ENCODE measurements at regions not wholly inside any gene's neighbourhood (a gene's known extent, or its start where the extent isn't known, plus 50 kb on each side); places are given as distances from the start of the nearest gene placed in this dataset.

GRCh38 chr1:114032271-114033215 is 53.3 kb downstream of the OLFML3 start:
- TF ChIP-seq POLR2AphosphoS5 (IDR thresholded peaks at IDR 0.05; ENCODE audit: low read depth) (no peak), REST (IDR thresholded peaks at IDR 0.05; ENCODE audit: insufficient replicate concordance, low read depth) (no peak), SPI1 (IDR thresholded peaks at IDR 0.05; ENCODE audit: borderline replicate concordance, low read depth) (no peak), CTCF (IDR thresholded peaks at IDR 0.05; ENCODE audit: insufficient read depth, low read length) (no peak), GABPA (IDR thresholded peaks at IDR 0.05; ENCODE audit: low read depth) (no peak)
- no peak for DNase-seq (ENCODE audit: low read depth in 1 of 2, low spot score in 1 of 2)
- Histone ChIP-seq H3K27ac (replicated peaks) (no peak overlapping the region), H3K4me3 (replicated peaks; ENCODE audit: insufficient read depth, low read length) (no peak overlapping the region), H3K27me3 (ENCODE audit: insufficient read depth, poor library complexity, severe bottlenecking) (no peaks in the 10 kb centered on the region)

- no peak for TF ChIP-seq REST (IDR thresholded peaks at IDR 0.05; ENCODE audit: insufficient replicate concordance, low read depth)
- TF ChIP-seq CTCF (IDR thresholded peaks at IDR 0.05; ENCODE audit: insufficient read depth, low read length), result peak; percentile 38
- no peak for TF ChIP-seq GABPA (IDR thresholded peaks at IDR 0.05; ENCODE audit: low read depth)
- no peak for TF ChIP-seq SPI1 (IDR thresholded peaks at IDR 0.05; ENCODE audit: borderline replicate concordance, low read depth)
- no peak for TF ChIP-seq POLR2AphosphoS5 (IDR thresholded peaks at IDR 0.05; ENCODE audit: low read depth)
- no peak overlapping the region for H3K27ac ChIP-seq (replicated peaks)
- no peaks in the 10 kb centered on the region for H3K27me3 ChIP-seq (ENCODE audit: insufficient read depth, poor library complexity, severe bottlenecking)
- no peak overlapping the region for H3K4me3 ChIP-seq (replicated peaks; ENCODE audit: insufficient read depth, low read length)
- DNase-seq (ENCODE audit: low read depth in 1 of 2, low spot score in 1 of 2), result peak in 1 of 2 experiments; percentile 13
Observed at GRCh38 chr1:114033216-114033706, 54.0 kb downstream of the OLFML3 start.

- H3K4me3 ChIP-seq (replicated peaks; ENCODE audit: insufficient read depth, low read length), result no peak overlapping the region
Observed at GRCh38 chr1:114033961-114034360, 54.7 kb downstream of the OLFML3 start.

More at GRCh38 chr1:114033961-114034360, 54.7 kb downstream of the OLFML3 start:
- Histone ChIP-seq H3K27ac (replicated peaks) (no peak overlapping the region), H3K27me3 (ENCODE audit: insufficient read depth, poor library complexity, severe bottlenecking) (no peaks in the 10 kb centered on the region)
- TF ChIP-seq CTCF (IDR thresholded peaks at IDR 0.05; ENCODE audit: insufficient read depth, low read length) (no peak), GABPA (IDR thresholded peaks at IDR 0.05; ENCODE audit: low read depth) (no peak), REST (IDR thresholded peaks at IDR 0.05; ENCODE audit: insufficient replicate concordance, low read depth) (no peak), POLR2AphosphoS5 (IDR thresholded peaks at IDR 0.05; ENCODE audit: low read depth) (no peak), SPI1 (IDR thresholded peaks at IDR 0.05; ENCODE audit: borderline replicate concordance, low read depth) (no peak)
- no peak for DNase-seq (ENCODE audit: low read depth in 1 of 2, low spot score in 1 of 2)

Data from HL-60 (cell line).